Transverse colon (tissue), 4 donors: ENCODE measurements at regions not wholly inside any gene's neighbourhood (a gene's known extent, or its start where the extent isn't known, plus 50 kb on each side); places are given as distances from the start of the nearest gene placed in this dataset.

Experiments
- DNase-seq: peaks from one replicate; pipeline ENCODE4 v3.0.0-alpha.2; 2019
- H3K27ac ChIP-seq, 4 donors: fragments of 200-600 bp; sonication (generic); 2 replicates each; pipeline ENCODE4 v1.5.1; 2016 to 2018; ENCODE audit warnings: inconsistent platforms in 4 of 4
- H3K27me3 ChIP-seq: fragments of 200-600 bp; sonication (generic); 2 replicates; pipeline ENCODE4 v1.5.1; 2017; ENCODE audit warnings: inconsistent platforms
- H3K36me3 ChIP-seq, 4 donors: fragments of 200-600 bp; sonication (generic); 2 replicates each; pipeline ENCODE4 v1.5.1; 2017 to 2019; ENCODE audit warnings: inconsistent platforms in 4 of 4
- H3K4me1 ChIP-seq, 4 donors: fragments of 200-600 bp; sonication (generic); 2 replicates each; pipeline ENCODE4 v1.5.1; 2017 to 2020; ENCODE audit warnings: inconsistent platforms in 4 of 4
- H3K4me3 ChIP-seq, 4 donors: fragments of 200-600 bp; sonication (generic); 1 replicate in 1 of 4; 2 replicates in 3 of 4; pipeline versions ENCODE4 v1.5.1 to v1.6.1; 2017 to 2019; ENCODE audit warnings: inconsistent platforms in 4 of 4
- H3K9me3 ChIP-seq, 2 donors: fragments of 200-600 bp; sonication (generic); 2 replicates each; pipeline ENCODE4 v1.5.1; 2017 to 2019; ENCODE audit warnings: inconsistent platforms in 2 of 2
- CTCF ChIP-seq, 5 experiments: fragments of 200-600 bp in 3 of 5; fragments of 450-650 bp in 2 of 5; sonication (generic) in 3 of 5; IDR thresholded peaks; 1 replicate in 2 of 5; 2 replicates in 3 of 5; pipeline ENCODE4 v1.5.1; 2016 to 2017; ENCODE audit warnings: antibody characterized with exemption in 5 of 5, inconsistent platforms in 3 of 5, mild to moderate bottlenecking in 2 of 5, moderate library complexity in 1 of 5
- EP300 ChIP-seq: sonication (generic); formaldehyde crosslinking; IDR thresholded peaks from one replicate; pipeline ENCODE4 v1.6.1; 2017; ENCODE audit warnings: antibody characterized with exemption, low read depth
- POLR2A ChIP-seq: fragments of 450-650 bp; IDR thresholded peaks from one replicate; pipeline ENCODE4 v1.6.1; 2016; ENCODE audit warnings: antibody characterized with exemption, mild to moderate bottlenecking, moderate library complexity
- POLR2AphosphoS5 ChIP-seq, 3 donors: sonication (generic); formaldehyde crosslinking; IDR thresholded peaks; one replicate each; pipeline ENCODE4 v1.6.1; 2016; ENCODE audit warnings: antibody characterized with exemption in 3 of 3
- WGBS, 2 donors: methylation state at CpG; one replicate each; pipeline ENCODE4 v1.1.5; 2018; ENCODE audit warnings: low coverage in 1 of 2; 5-methylcytosine and 5-hydroxymethylcytosine counted together
- in situ Hi-C, 4 donors: fragments of 200-750 bp; cut with MboI; loops; one replicate each; pipeline versions ENCODE4 v1.15.0 to v1.15.1; 2017; ENCODE audit warnings: low sequenced_read_pairs in 3 of 4, low pct_ligation_motif_present in 1 of 4, low pct_unique_long_range_greater_than_20kb in 1 of 4
- intact Hi-C: fragments of 100-400 bp; cut with DNase I; formaldehyde crosslinking; loops from one replicate; pipeline ENCODE4 v1.15.1; 2023; ENCODE audit warnings: low total_unique reads

GRCh38 chr4:153079857-153080391 is 124.3 kb upstream of the TRIM2 start:
- no peaks in the 10 kb centered on the region for H3K27me3 ChIP-seq
- in situ Hi-C loops: loop anchor here in 3 of 4 donors (5.0 to 25.0 kb wide), 3 partner anchors 218 to 233 kb away; no protein-coding TSS in a partner anchor

GRCh38 chr4:153081006-153081580 is 123.2 kb upstream of the TRIM2 start:
- intact Hi-C loops: no loop called here

More at GRCh38 chr4:153079857-153080391, 124.3 kb upstream of the TRIM2 start:
- DNase-seq: no peak
- intact Hi-C loops: no loop called here
- TF ChIP-seq EP300 (no peak), POLR2A (no peak), CTCF (IDR thresholded peaks at IDR 0.05) (no peak), POLR2AphosphoS5 (IDR thresholded peaks at IDR 0.05) (no peak)
- no peak overlapping the region for H3K27ac ChIP-seq
- WGBS, 2 donors: 82 to 91% methylated on average over 4 to 6 of the region's 6 CpGs
- H3K36me3 ChIP-seq: no peaks in the 10 kb centered on the region
- no peaks in the 10 kb centered on the region for H3K9me3 ChIP-seq
- H3K4me3 ChIP-seq: no peak overlapping the region
- peaks cover 0 to 4% (median 0%) of the 10 kb centered on the region in 4 donors for H3K4me1 ChIP-seq

GRCh38 chr4:153081693-153082092 is 122.5 kb upstream of the TRIM2 start:
- no peak for DNase-seq
- peaks cover 0 to 11% (median 0%) of the 10 kb centered on the region in 4 donors for H3K4me1 ChIP-seq
- intact Hi-C loops: loop anchor here (2.0 kb wide), 1 partner anchor 45 kb away; no protein-coding TSS in a partner anchor
- 79 to 88% methylated on average over 2 to 4 of the region's 4 CpGs for WGBS, 2 donors
- no peaks in the 10 kb centered on the region for H3K9me3 ChIP-seq
- H3K36me3 ChIP-seq: no peaks in the 10 kb centered on the region
- no peak overlapping the region for H3K4me3 ChIP-seq
- no peak overlapping the region for H3K27ac ChIP-seq
- in situ Hi-C loops: loop anchor here in 2 of 4 donors (5.0 to 25.0 kb wide), 2 partner anchors 219 to 234 kb away; no protein-coding TSS in a partner anchor
- TF ChIP-seq CTCF (IDR thresholded peaks at IDR 0.05): no peak
- no peaks in the 10 kb centered on the region for H3K27me3 ChIP-seq

More at GRCh38 chr4:153081006-153081580, 123.2 kb upstream of the TRIM2 start:
- DNase-seq: no peak
- in situ Hi-C loops: loop anchor here in 2 of 4 donors (5.0 to 25.0 kb wide), 2 partner anchors 219 to 234 kb away; no protein-coding TSS in a partner anchor
- Histone ChIP-seq H3K27ac (no peak overlapping the region), H3K4me3 (no peak overlapping the region), H3K9me3 (no peaks in the 10 kb centered on the region), H3K36me3 (no peaks in the 10 kb centered on the region), H3K4me1 (peaks cover 0 to 11% (median 0%) of the 10 kb centered on the region in 4 donors), H3K27me3 (no peaks in the 10 kb centered on the region)
- TF ChIP-seq CTCF (IDR thresholded peaks at IDR 0.05) (no peak), POLR2AphosphoS5 (IDR thresholded peaks at IDR 0.05) (no peak), EP300 (no peak), POLR2A (no peak)
- WGBS, 2 donors: 86 to 100% methylated on average over 1 to 7 of the region's 7 CpGs

- in situ Hi-C loops: loop anchor here in 2 of 4 donors (5.0 to 25.0 kb wide), 2 partner anchors 220 to 235 kb away; no protein-coding TSS in a partner anchor
- WGBS, 2 donors: 78 to 79% methylated on average over 12 to 15 of the region's 15 CpGs
- no peak for TF ChIP-seq EP300
- TF ChIP-seq POLR2AphosphoS5 (IDR thresholded peaks at IDR 0.05): no peak
- TF ChIP-seq CTCF (IDR thresholded peaks at IDR 0.05): no peak
- no peak for TF ChIP-seq POLR2A
- H3K4me3 ChIP-seq: no peak overlapping the region
- intact Hi-C loops: loop anchor here (2.0 kb wide), 1 partner anchor 44 kb away; no protein-coding TSS in a partner anchor
- no peaks in the 10 kb centered on the region for H3K9me3 ChIP-seq
- no peaks in the 10 kb centered on the region for H3K27me3 ChIP-seq
- DNase-seq: no peak
- H3K27ac ChIP-seq: no peak overlapping the region
- H3K4me1 ChIP-seq: peaks cover 0 to 11% (median 0%) of the 10 kb centered on the region in 4 donors
- no peaks in the 10 kb centered on the region for H3K36me3 ChIP-seq
These were observed 121.6 kb upstream of the TRIM2 start for GRCh38 chr4:153082322-153083301.
